GM21423 (cell line): ENCODE measurements at regions not wholly inside any gene's neighbourhood (a gene's known extent, or its start where the extent isn't known, plus 50 kb on each side); places are given as distances from the start of the nearest gene placed in this dataset.

Experiments used
- ATAC-seq: cut with Tn5 transposase; IDR thresholded peaks from one replicate; pipeline ENCODE4 v1.9.1; 2021; ENCODE audit warnings: mild to moderate bottlenecking, moderate library complexity; ENCODE audit not compliant: unreplicated experiment

GRCh38 chr10:83921984-83922860 is 217.1 kb upstream of the GHITM start:
- no peak for ATAC-seq

DNA sequence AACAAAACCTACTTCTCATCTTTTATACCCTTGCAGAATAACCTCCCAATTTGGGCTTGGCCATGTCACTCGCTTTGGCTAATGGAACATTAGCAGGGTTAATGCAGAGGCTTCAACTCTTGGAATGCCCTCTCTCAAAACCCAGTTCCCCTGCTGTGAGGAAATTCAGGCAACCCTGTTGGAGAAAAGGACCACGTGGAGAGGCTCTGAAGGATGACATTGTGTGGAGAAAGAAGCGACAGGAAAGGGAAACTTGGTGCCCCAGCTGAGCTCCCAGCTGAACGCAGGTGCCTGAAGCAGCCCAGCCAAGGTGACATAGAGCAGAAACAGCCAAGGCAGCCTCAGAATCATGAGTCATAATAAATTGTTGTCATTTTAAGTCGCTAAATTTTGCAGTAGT is 214.2 kb upstream of the GHITM start:
- ATAC-seq, result no peak

DNA sequence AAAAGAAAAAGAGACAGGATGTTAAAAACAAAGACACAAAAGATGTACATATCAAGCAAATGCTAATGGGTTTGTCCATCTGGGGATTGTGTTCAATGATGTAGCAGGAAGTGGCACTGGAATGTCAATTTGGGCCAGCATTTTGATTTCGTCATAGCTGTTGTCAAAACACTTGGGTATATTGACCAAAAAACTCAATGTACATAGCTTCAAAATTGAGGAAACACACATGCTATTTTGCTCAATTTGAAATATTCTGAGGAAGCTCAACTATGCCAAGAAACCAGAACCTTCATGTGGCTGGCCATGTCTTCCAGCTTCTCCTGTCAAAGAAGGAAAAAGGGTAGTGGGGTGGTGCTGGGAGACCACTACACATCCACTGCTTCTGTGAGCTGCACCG is 212.7 kb upstream of the GHITM start:
- no peak for ATAC-seq

DNA sequence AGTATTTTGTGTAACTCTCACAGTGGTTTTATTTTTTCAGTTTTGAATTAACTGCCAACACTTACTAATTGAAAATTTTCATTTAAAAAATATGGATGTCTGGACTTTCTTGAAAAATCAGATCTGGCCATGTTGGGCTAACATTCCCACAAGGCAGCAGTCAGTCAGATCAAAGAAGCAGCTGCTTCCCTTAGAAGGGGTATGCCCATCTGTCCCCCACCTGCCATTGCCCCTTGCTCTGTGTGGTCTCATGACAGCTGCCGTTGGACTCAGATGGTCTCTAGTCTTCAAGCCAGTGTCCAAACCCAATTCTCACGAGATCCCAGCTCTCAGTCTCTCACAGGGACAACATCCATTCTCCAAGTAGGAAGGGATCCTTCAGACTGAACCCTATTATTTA is 212.1 kb upstream of the GHITM start:
- ATAC-seq, result no peak

GRCh38 chr10:83929399-83929798 is 209.9 kb upstream of the GHITM start:
- no peak for ATAC-seq

GRCh38 chr10:83931669-83932068 is 207.6 kb upstream of the GHITM start:
- no peak for ATAC-seq

DNA sequence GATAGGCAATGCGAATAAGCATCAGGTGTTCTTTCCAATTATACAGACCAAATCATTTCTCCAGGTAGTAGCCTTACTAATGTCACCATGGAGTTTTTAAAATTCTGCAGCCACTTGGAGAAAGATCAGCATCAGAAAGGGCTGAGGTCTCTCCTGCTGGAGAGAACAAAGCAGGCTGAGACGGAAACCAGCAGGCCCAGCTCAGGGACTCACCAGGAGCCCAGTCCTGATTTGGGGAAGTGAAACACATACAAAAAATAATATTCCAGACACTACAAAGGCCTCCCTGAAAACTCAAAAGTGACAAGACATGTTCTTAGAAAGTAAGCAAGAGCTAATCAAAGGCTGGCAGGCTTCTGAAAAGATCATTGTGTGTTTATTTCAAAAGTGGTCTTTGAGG is 207.1 kb upstream of the GHITM start:
- no peak for ATAC-seq

DNA sequence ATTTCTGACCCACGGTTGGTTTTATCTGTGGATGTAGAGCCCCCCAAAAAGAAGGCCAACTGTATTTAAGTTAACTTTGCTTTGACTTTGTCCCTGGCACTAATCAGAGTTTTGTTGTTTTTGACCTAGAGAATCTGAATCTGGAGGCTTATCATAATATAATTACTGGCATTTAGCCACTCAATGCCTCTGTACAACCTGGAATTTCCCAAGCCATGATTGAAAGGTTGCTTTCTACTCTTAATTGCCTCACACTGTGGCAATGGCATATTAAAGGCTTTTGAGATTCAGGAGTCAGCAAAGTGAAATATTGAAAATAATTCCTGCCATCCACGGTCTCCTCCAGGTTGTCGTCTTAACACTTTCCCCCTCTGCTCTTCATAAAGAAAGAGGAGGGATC is 205.2 kb upstream of the GHITM start:
- no peak for ATAC-seq

GRCh38 chr10:83934641-83935338 is 204.5 kb upstream of the GHITM start:
- no peak for ATAC-seq

DNA sequence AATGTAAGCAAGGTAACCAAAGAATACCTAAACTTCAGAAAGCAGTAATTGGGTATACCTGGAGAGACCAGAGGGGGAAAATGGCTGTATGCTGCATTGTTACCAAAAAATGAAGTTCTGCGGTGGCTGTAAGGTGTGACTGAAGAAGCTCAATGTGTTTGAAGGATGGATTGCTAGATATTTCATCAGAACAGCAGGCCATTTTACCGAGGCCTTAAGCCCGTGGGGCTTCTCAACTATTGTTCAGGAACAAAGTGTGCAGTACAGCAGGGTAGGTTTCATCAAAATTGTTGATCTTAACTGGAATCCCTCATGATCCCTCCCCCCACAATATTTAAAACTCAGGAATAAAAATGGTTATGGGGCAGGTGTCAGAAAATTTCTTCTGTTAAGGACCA is 204.0 kb upstream of the GHITM start:
- no peak for ATAC-seq

DNA sequence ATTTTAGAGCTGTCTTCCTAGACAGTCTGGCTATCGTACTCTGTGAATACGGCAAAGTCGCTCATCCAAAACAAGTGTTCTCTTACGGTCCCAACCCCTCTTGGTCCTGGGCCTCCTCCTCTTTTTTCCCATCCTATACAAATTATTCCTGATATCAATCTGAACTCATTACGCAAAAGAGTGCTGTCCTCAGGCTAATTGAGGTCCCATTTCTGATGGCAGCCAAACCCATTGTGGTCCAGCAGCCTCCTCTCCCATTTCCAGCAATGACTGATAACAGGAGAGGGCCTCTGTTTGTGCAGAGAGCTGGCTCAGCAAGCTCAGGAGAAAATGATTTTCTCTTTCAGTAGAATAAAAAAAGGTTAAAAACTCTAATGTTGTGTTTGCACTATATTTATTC is 203.4 kb upstream of the GHITM start:
- ATAC-seq, result no peak

DNA sequence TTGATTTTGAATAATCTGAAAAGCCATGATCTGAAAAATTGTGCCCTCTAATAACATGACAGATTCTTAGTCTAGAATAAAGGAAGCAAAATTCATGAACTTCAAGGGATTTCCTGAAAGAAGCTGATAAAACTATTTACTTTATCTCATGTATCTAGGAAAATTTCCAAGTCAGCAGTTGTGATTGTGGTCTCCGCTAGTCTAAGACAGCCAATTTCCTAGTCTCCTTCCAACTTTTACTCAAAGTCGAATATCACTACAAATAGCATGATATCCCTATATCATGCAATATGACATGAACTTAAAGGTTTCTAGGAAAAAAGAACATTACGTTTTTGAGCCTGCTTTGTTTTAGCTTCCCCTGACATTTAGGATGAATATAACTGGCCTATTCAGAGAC is 202.1 kb upstream of the GHITM start:
- ATAC-seq, result no peak

GRCh38 chr10:83937826-83938225 is 201.5 kb upstream of the GHITM start:
- ATAC-seq, result no peak

DNA sequence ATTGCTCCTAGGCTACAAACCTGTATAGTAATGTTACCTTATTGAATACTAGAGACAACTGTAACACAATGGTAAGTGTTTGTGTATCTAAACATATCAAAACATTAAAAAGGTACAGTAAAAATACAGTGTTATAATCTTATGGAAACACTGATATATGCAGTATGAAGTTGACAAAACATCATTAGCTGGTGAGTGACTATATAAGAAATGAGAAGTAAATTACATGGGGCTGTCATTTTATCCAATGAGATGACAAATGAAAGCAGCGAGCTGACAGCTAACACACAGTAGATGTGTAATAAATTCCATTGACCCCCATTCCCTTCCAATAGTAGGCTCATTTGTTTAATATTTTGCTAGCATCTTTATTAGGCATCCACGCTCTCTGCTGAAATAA is 198.1 kb upstream of the GHITM start:
- ATAC-seq, result no peak

DNA sequence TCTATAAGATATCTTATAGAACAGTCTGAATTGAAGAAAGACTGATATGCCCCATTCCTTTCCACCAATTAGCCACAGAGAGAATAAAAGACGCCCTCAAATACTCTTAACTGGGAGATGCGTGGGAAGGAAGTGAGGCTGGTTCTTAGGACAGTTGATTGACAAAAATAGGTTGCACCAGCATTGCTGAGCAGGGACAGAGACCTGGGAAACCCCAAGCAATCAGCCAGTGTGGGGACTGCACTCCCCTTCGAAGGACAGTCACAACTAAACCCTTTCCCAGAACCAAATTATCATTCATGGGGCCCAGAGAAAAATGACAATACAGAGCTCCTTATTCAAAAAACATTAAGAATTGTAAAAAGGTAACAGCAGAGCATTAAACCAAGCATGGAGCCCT is 196.9 kb upstream of the GHITM start:
- ATAC-seq, result no peak

DNA sequence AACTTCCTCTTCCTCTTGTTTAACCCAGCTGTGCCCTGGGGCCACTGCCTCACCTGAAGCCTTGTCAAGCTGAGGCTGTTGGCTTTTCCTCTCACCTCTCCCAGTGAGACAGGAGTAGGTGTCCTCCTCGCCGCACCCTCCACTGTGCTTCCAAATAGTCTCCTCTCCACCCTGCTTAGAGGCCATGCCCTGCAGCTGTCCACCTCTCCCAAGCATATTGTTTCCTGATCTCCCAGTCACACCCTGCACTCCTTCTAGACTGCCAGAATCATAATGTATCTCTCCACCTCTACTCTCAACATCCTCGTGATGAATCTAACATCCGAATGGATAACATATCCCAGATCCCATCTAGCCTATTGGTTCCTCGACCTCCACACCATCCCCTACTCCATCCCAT is 196.3 kb upstream of the GHITM start:
- no peak for ATAC-seq

DNA sequence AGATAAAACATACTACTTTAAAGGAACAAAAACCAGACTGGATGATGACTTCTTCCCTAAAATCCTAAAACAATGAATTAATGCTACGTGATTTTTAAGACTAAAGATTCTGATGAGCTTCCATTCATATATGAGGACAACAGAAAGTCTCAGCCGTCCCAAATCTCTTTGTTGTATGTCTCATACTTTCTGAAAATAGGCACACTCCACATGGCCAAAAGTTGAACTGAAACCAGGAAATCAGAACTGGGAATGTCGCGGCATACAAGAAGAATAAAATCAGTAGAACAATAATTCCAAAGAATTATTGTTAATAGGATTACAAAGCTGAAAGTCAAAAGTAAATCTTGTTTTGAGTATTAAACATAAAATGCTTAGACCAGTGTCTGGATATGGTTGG is 195.4 kb upstream of the GHITM start:
- ATAC-seq, result no peak

- ATAC-seq, result no peak
Measured at GRCh38 chr10:83945982-83946718, 193.2 kb upstream of the GHITM start.

GRCh38 chr10:83952314-83952713 is 187.0 kb upstream of the GHITM start:
- no peak for ATAC-seq

DNA sequence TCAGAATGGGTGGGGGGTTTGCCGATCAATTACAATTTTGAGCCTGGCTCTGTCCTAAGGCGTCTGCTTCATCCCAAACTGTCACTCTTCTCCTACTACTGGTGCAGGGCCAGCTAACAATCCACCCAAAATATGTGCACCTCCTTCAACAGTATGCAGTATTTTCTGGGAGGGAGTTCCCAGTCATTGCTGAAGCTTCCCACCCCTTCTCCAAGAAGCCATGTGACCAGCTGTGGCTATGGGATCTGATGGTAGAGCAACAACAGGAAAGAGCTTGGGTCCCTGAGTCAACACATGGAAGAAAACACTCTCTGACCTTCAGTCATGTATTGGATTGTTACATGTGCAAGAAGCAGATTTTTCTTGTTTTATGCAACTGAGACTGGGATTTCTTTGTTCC is 185.7 kb upstream of the GHITM start:
- no peak for ATAC-seq

DNA sequence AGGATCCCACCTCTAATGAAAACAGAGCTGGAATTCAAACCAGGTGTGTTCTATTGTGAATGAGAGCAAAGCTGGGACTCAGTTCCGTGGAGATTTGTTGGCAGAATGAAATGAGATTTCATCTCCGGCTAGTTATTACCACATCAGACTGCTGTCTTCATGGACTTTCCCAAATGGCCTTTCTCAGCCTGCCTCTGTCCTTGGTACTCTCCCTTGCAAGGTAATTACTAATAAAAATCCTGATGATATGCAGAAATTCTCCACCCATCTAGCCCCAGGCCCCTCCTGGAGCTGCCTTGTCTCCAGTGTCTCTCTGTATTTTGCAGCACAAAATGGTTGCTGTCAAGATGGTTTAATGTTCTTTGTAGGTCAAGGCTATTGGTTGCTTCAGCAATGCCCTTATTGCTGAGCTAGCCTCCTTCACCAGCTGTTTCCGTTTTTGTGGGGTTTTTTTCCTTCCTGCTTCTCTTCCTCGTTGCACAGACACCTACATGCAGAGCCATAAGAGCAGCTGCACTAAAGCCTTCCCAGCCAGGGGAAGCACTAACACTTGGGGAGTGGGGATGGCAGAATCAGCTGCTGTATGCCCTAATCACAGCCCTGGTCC is 185.0 kb upstream of the GHITM start:
- ATAC-seq, result no peak
